ENCODE measurements at regions not wholly inside any gene's neighbourhood (a gene's known extent, or its start where the extent isn't known, plus 50 kb on each side); places are given as distances from the start of the nearest gene placed in this dataset.

DNA sequence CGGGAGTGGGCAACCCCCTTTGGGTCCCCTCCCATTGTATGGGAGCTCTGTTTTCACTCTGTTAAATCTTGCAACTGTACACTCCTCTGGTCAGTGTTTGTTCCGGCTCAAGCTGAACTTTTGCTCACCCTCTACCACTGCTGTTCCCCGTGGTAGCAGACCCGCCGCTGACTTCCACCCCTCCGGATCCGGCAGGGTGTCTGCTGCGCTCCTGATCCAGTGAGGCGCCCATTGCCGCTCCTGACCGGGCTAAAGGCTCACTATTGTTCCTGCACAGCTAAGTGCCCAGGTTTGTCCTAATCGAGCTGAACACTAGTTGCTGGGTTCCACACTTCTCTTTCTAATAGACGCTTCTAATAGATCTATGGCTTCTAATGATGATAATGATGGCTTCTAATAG lies 488.6 kb downstream of the MRPL39 start:
- DNase-seq: no peak

- DNase-seq: no peak
These were observed 492.3 kb downstream of the MRPL39 start for GRCh38 chr21:25115021-25115420.

- DNase-seq: peak; percentile 9
These were observed 499.6 kb downstream of the MRPL39 start for GRCh38 chr21:25107708-25108107.

- DNase-seq: no peak
These were observed 503.6 kb downstream of the MRPL39 start for GRCh38 chr21:25103500-25104207.

GRCh38 chr21:25097648-25098047 lies 509.6 kb downstream of the MRPL39 start:
- DNase-seq: no peak

DNA sequence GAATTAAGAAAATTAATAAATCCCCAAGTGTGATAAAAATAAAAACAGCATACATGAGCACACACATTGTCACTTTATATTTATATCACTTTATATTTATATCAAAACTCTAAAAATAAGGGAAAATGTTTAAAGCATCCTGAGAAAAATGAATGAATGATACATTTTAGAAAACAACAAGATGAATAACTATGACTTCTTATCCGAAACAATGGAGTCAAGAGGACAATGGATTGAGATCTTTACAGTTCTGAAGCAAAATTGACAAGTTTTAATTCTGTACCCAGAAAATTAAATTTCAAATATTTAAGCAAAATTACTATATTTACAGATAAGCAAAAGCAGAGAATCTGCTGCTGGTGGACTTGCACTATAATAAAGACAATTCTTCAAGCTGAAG lies 512.6 kb downstream of the MRPL39 start:
- no peak for DNase-seq

DNA sequence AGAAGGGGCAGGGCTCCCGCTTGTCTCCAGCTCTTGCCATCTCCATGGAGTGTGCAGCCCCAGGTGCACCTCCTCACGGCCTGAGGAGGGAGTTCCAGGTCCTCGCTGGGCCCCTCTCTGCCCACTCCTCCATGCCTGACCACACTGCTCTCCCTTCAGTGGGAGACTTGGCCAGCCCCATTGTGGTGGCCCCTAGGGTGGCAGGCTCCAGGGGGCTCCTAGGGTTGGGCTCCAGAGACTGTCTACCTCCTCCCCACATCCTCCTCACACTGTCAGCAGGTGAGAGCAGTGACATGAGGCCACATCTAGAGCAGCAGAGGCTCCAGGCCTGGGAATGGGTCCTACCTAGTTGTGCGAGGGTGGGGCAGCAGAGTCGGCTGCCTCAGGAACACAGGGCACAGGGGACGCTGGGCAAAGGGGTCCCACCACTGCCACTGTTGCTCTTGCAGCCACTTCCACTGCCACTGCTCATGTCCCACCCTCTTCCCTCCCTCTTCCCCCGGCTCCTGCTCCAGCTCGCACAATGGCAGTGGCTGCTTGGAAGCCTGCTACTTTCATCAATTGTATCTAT lies 514.8 kb downstream of the MRPL39 start:
- DNase-seq: no peak

DNA sequence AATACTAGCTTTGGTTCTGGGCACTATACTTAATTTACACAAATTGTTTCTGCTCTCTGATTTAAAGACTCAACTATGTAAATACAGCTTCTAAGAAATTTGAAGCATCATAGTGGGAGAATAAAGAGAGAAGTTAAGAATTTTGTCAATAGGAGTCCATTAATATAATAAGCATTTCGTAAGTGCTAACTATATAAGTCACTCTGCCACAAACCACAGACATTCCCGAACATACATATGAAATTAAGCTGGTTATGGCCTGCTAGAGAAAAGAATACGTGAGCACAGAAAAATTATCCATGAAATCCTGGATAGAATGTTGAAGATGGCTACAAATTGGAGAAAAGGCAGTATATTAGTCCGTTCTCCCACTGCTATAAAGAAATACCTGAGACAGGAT lies 526.2 kb downstream of the MRPL39 start:
- no peak for DNase-seq

GRCh38 chr21:25080661-25081060 lies 526.6 kb downstream of the MRPL39 start:
- no peak for DNase-seq

- DNase-seq: no peak
These were observed 527.1 kb downstream of the MRPL39 start for GRCh38 chr21:25080141-25080540.

- no peak for DNase-seq
These were observed 528.2 kb downstream of the MRPL39 start for GRCh38 chr21:25079053-25079452.

- DNase-seq: no peak
These were observed 545.2 kb downstream of the MRPL39 start for GRCh38 chr21:25062061-25062460.

DNA sequence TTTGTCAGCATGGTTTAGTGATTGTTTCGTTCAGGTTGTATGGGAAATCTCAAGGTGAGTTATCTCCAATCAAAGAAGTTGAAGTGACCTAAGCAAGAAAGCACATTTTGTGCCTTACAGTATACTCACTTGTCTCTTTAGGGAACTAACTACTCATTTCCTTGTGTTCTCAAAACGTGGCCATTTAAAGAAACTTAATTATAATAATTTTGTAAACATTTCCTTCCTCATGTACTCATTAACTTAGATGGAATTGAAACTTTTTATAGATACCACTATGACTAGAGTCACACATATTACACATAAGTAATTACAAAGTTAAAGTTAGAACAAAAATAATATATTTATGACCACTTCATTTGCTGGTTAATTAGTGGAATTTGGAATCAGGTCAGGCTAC lies 552.6 kb downstream of the MRPL39 start:
- DNase-seq: no peak

GRCh38 chr21:25039461-25040380 lies 567.6 kb downstream of the MRPL39 start:
- DNase-seq: peak; percentile 27

DNA sequence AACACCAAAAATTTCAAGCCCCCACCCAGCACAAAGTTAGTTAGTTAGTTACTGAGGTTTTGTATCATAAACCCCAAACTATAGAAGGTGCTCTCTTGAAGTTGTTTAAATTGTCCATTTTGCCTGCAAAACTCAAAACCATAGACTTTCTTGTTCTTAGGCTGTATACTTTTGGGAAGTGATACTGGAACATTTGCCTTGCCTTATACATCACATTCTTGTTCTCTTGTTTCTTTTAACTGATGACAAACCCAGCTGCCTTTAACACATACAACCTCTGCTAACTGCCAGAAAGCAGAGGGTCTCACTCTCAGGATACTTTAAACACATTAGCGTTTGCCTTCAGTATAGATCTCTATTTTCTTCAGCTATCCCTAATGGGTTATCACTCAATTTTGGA lies 570.5 kb downstream of the MRPL39 start:
- DNase-seq: no peak

DNA sequence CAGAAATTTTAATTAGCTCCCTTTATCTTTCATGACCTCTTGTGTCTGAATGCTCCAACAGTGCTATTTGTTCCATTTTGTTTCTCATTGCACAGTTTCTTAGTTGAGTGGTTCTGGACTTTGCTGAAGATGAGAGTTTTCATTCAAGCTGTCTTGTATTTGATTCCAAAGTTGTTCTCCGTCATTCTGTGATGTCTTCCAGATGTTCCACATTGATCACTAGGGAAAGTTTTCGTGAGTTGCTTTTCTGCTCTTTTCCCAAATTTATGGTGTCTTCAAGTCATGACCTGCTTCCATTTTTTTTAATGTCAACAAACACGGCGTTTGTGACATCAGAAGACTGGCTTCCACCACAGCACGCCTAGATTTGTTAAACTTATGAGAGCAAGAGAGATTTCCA lies 575.5 kb downstream of the MRPL39 start:
- DNase-seq: no peak

DNA sequence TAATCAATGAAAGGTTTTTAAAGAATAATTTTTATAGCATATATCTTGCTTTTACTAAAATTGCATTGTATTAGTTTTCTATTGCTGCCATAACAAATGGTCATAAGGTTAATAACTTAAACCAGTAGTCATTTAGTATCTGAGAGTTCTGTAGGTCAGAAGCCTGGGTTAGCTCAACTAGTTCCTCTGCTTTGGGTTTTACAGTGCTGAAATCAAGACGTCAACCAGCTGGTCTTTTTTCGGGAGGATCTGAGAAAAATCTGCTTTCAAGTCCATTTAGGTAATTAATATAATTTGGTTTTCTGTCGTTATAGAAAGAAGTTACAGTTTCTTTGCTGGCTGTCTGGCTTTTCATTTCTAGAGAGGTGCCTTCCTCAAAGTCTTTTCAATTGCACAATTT lies 577.7 kb downstream of the MRPL39 start:
- no peak for DNase-seq

- DNase-seq: peak; percentile 2
These were observed 581.7 kb downstream of the MRPL39 start for GRCh38 chr21:25025596-25025995.

- DNase-seq: no peak
These were observed 582.6 kb downstream of the MRPL39 start for GRCh38 chr21:25024639-25025038.

- DNase-seq: peak; percentile 50
These were observed 601.9 kb downstream of the MRPL39 start for GRCh38 chr21:25005388-25005787.

DNA sequence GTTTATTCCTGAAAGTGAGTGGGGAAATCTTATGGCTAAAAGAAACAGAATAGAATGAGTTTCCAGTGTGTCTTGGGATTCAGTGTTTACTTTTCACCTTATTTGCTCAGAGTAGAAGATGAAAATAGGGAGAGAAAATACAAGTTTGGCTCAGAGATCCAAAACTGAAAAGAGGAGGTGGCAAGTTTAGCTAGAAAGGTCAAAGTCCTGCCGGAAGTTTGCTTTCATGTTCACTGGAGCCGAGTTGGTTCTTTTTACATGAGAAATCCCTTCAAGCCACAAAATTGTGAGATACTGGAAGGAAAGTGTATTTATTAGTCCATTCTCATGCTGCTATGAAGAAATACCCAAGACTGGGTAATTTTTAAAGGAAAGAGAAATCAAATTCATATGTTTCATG lies 604.6 kb downstream of the MRPL39 start:
- no peak for DNase-seq

- no peak for DNase-seq
These were observed 612.1 kb downstream of the MRPL39 start for GRCh38 chr21:24995216-24995615.

DNA sequence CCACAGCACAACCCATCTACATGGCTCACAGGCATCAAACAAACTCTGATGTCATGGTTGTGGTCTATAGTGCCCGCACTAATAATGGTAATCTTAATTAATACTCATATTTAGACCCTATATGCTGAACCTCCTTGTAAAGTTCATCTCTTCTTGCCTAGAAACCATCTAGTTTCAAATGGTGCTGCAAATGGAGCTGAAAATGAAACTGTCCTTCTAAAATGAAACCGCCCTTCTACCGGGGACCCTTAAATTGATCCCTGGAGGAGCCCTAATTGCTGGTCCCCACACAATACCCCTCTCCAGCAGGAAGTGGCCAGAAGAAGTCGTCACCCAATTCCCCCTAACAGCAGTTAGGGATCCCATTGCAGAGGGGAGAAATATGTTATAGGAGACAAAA lies 612.6 kb downstream of the MRPL39 start:
- no peak for DNase-seq

DNA sequence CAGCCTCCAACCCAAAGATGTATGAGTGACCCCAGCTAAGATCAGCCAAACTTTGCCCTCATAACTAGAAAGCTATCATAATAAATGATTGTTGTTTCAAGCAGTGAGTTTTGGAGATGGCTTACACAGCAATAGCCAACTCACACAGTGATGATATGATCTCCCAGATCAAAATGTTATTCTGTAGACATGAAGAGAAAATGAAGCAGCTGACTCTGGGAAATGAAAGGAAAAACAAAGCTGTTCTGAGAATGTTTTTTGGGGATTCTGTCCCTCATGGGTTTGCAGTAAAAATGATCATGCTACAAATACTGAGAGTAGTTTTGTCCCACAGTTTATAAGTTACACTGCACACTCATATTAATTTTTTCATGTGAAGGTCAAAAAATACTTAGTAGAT lies 617.8 kb downstream of the MRPL39 start:
- DNase-seq: no peak
